Mucosa of descending colon (tissue), 3 donors: ENCODE measurements at regions not wholly inside any gene's neighbourhood (a gene's known extent, or its start where the extent isn't known, plus 50 kb on each side); places are given as distances from the start of the nearest gene placed in this dataset.

ENCODE experiments used
- ATAC-seq: fragments of 200-7000 bp; cut with Tn5 transposase; one replicate; pipeline ENCODE4 v1.9.1; 2020; ENCODE audit warnings: mild to moderate bottlenecking, moderate library complexity
- DNase-seq, 3 donors: peaks; one replicate each; pipeline ENCODE4 v3.0.0-alpha.2; 2020
- H3K36me3 ChIP-seq: fragments of 200-600 bp; one replicate; pipeline ENCODE4 v1.8.0; 2021; ENCODE audit warnings: low read depth, mild to moderate bottlenecking
- H3K4me1 ChIP-seq: fragments of 200-600 bp; one replicate; pipeline ENCODE4 v1.8.0; 2021; ENCODE audit warnings: low read depth, mild to moderate bottlenecking
- H3K4me3 ChIP-seq: fragments of 200-600 bp; one replicate; pipeline ENCODE4 v1.8.0; 2021; ENCODE audit warnings: mild to moderate bottlenecking
- H3K9me3 ChIP-seq: fragments of 200-600 bp; one replicate; pipeline ENCODE4 v1.8.0; 2021; ENCODE audit warnings: mild to moderate bottlenecking
- intact Hi-C, 2 donors: fragments of 100-400 bp; cut with DNase I in 1 of 2; cut with micrococcal nuclease in 1 of 2; formaldehyde crosslinking; loops; one replicate each; pipeline versions ENCODE4 v1.11.0 to v1.11.1; 2022; cut with DNase I, micrococcal nuclease
- TF ChIP-seq, protein P1 (sequence below): fragments of 200-600 bp; IDR thresholded peaks from one replicate; pipeline ENCODE4 v1.8.0; 2022; ENCODE audit warnings: antibody characterized with exemption, mild to moderate bottlenecking
- donor health status: DM: no; HTN: no; CAD: no; lungs with moderate emphysema.
- donor health status: DM: no; HTN: no; CAD: no.
- donor health status: DM: no; HTN: yes; CAD: no.

DNA sequence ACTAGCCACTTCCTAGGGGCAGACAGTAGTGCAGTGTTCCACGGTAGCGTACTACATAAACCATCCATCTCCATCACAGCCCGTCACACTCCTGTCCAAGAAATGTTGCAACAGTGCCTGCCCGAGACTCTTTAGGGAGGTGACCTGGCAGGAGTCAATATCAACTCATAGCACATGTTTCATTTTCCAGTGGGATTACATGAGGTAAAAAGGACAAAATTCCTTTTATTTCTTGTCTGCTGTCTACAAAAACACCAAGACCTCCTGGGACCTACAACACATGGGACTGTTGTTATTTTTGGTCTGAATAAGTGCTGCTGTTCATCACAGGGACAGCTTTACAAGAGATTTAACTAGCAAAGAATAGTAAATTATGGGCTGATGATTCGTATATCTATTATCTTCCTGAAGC lies 99.9 kb downstream of the MPP7 start:
- ATAC-seq (no peak), DNase-seq (no peak)
- intact Hi-C loops, result no loop called here
- Histone ChIP-seq H3K4me1 (no peaks in the 10 kb centered on the region), H3K36me3 (no peaks in the 10 kb centered on the region), H3K9me3 (no peaks in the 10 kb centered on the region), H3K4me3 (no peak overlapping the region)
- TF ChIP-seq, protein P1, sequence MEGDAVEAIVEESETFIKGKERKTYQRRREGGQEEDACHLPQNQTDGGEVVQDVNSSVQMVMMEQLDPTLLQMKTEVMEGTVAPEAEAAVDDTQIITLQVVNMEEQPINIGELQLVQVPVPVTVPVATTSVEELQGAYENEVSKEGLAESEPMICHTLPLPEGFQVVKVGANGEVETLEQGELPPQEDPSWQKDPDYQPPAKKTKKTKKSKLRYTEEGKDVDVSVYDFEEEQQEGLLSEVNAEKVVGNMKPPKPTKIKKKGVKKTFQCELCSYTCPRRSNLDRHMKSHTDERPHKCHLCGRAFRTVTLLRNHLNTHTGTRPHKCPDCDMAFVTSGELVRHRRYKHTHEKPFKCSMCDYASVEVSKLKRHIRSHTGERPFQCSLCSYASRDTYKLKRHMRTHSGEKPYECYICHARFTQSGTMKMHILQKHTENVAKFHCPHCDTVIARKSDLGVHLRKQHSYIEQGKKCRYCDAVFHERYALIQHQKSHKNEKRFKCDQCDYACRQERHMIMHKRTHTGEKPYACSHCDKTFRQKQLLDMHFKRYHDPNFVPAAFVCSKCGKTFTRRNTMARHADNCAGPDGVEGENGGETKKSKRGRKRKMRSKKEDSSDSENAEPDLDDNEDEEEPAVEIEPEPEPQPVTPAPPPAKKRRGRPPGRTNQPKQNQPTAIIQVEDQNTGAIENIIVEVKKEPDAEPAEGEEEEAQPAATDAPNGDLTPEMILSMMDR, result no peak

DNA sequence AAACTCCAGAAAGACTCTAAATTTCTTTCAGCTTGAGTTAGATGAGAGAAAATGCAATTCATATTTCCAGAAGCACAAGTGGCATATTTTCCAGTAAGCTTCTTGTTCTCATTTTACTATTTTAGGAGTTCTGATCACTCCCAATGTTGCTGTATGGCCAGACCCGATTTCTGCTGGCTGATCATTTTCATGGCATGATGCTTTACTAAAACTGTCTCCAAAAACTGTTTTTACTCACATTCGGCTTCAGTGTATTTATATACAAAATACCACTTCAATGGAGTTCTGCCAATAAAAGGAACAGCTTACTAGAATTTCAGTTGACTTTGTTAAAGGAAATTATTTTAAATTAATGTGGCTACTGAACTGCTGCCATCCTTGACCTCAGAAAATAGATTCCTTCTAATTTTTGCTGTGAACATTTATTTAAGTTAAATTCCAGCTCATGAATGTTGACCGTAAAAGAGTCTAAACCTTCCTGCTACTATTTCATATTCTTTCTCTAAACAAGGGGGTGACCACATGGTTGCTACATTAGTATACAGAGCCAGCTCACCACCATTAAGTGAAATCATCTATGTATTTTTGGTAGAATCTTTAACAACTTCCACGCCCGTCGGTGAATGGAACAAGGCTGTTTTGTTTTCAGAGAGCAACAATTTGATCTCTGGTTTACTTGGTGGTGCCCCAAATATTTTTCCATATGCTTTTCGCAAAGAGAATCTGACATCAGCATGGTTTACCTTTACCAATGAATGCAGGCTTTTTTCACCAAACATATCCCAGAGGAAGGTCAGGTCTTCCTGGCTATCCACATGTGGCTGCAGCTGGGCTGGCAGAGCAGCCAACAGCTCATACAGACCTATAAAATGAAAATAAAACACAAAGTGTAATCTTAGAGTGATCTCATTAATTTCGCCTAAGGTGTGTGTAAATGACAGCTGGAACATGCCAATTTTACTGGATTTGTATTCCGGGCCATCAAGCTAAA lies 101.2 kb downstream of the MPP7 start:
- no peaks in the 10 kb centered on the region for H3K9me3 ChIP-seq
- DNase-seq (no peak), ATAC-seq (no peak)
- intact Hi-C loops, result no loop called here
- H3K4me3 ChIP-seq, result no peak overlapping the region
- TF ChIP-seq, protein P1, result no peak
- no peaks in the 10 kb centered on the region for H3K36me3 ChIP-seq
- no peaks in the 10 kb centered on the region for H3K4me1 ChIP-seq

DNA sequence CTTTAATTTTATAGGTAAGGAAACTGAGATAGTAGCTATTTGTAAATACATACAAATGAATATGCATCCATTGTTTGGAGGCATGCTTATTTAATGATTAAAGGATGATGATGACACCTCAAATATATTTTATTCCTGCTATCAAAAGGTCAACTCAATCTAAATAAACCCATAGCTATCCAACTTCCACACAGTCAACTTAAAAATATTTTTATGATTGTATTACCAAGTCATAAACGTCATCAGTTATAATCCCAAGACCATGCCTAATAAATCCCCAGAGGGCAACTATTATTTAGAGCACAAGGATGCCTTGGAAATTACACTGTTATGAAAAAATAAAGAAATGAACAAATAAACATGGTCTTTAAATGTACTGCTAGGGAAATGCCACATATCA lies 102.1 kb downstream of the MPP7 start:
- intact Hi-C loops, result no loop called here
- no peaks in the 10 kb centered on the region for H3K36me3 ChIP-seq
- ATAC-seq, result no peak
- H3K9me3 ChIP-seq, result no peaks in the 10 kb centered on the region
- H3K4me1 ChIP-seq, result no peaks in the 10 kb centered on the region
- no peak overlapping the region for H3K4me3 ChIP-seq
- DNase-seq, result no peak
- TF ChIP-seq, protein P1, result no peak

DNA sequence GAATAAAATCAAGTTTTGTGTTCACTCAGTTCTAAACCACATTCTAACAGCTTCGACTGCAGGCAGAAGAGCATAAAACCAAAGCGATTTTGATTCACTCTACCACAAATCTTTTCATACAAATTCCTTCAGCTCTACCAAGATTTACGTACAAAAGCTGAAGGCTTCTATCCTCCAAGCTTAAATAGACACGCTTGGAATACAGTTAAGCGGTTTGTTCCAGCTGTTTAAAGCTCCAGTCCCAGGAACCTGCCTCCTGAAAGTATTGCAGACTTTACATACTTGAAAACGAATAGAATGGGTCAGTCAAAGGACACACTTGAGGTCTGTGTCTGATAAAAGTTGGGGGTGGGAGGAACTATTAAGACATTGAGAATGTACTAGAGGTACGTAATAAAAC lies 102.9 kb downstream of the MPP7 start:
- no peaks in the 10 kb centered on the region for H3K4me1 ChIP-seq
- intact Hi-C loops, result no loop called here
- TF ChIP-seq, protein P1, result no peak
- H3K36me3 ChIP-seq, result no peaks in the 10 kb centered on the region
- ATAC-seq, result no peak
- no peak for DNase-seq
- H3K4me3 ChIP-seq, result no peak overlapping the region
- H3K9me3 ChIP-seq, result no peaks in the 10 kb centered on the region

DNA sequence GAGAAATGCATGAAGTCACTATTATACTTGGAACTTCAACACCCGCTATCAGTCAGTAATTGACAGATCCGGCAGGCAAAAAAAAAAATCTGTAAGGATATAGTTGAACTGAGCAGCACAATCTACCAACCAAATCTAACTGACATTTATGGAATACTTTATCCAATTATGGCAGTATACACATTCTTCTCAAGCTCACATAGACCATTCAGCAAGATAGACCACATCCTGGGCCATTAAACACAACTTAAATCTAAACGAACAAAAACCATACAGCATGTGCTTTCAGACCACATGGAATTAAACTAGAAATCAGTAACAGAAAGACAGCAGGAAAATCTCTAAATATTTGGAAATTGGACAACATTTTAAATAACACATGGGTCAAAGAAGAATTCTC lies 112.7 kb downstream of the MPP7 start:
- no peaks in the 10 kb centered on the region for H3K36me3 ChIP-seq
- ATAC-seq (no peak), DNase-seq (no peak)
- no peaks in the 10 kb centered on the region for H3K4me1 ChIP-seq
- intact Hi-C loops, result no loop called here
- no peaks in the 10 kb centered on the region for H3K9me3 ChIP-seq
- TF ChIP-seq, protein P1, result no peak
- no peak overlapping the region for H3K4me3 ChIP-seq
